Hepatocyte (in vitro differentiated cells): ENCODE measurements at regions not wholly inside any gene's neighbourhood (a gene's known extent, or its start where the extent isn't known, plus 50 kb on each side); places are given as distances from the start of the nearest gene placed in this dataset.

Experiments used
- DNase-seq: peaks from one replicate; pipeline ENCODE4 v3.0.0-alpha.2; 2016; ENCODE audit warnings: low spot score
- H2AFZ ChIP-seq: fragments of 200-600 bp; sonication (generic); 2 replicates; pipeline ENCODE4 v1.6.0; 2016; ENCODE audit warnings: antibody characterized with exemption, mild to moderate bottlenecking
- H3K27ac ChIP-seq: fragments of 200-600 bp; sonication (generic); 2 replicates; pipeline ENCODE4 v1.5.1; 2016; ENCODE audit warnings: mild to moderate bottlenecking
- H3K27me3 ChIP-seq: fragments of 200-600 bp; sonication (generic); 2 replicates; pipeline ENCODE4 v1.6.1; 2016
- H3K36me3 ChIP-seq: fragments of 200-600 bp; sonication (generic); replicated peaks from 2 replicates; pipeline ENCODE4 v1.5.1; 2016; ENCODE audit warnings: low read depth; ENCODE audit not compliant: insufficient read depth
- H3K4me1 ChIP-seq: fragments of 200-600 bp; sonication (generic); 2 replicates; pipeline ENCODE4 v1.5.1; 2016; ENCODE audit warnings: mild to moderate bottlenecking, moderate library complexity; ENCODE audit not compliant: insufficient read depth
- H3K4me2 ChIP-seq: fragments of 200-600 bp; sonication (generic); 2 replicates; pipeline ENCODE4 v1.6.0; 2016
- H3K4me3 ChIP-seq: fragments of 200-600 bp; sonication (generic); 2 replicates; pipeline ENCODE4 v1.5.1; 2016; ENCODE audit warnings: mild to moderate bottlenecking
- H3K79me2 ChIP-seq: fragments of 200-600 bp; sonication (generic); 2 replicates; pipeline ENCODE4 v1.6.0; 2017; ENCODE audit warnings: mild to moderate bottlenecking
- H3K9me2 ChIP-seq: fragments of 200-600 bp; sonication (generic); replicated peaks from 2 replicates; pipeline ENCODE4 v1.6.0; 2017; ENCODE audit warnings: mild to moderate bottlenecking; ENCODE audit not compliant: insufficient read depth
- H3K9me3 ChIP-seq: fragments of 200-600 bp; sonication (generic); 2 replicates; pipeline ENCODE4 v1.5.1; 2016; ENCODE audit warnings: low read depth, mild to moderate bottlenecking
- H4K20me1 ChIP-seq: fragments of 200-600 bp; sonication (generic); 2 replicates; pipeline ENCODE4 v1.6.0; 2016; ENCODE audit warnings: mild to moderate bottlenecking; ENCODE audit not compliant: insufficient read depth, poor library complexity, severe bottlenecking
- CTCF ChIP-seq: fragments of 200-600 bp; sonication (generic); IDR thresholded peaks from 2 replicates; pipeline ENCODE4 v1.5.1; 2016; ENCODE audit warnings: antibody characterized with exemption, mild to moderate bottlenecking; ENCODE audit not compliant: poor library complexity
- EZH2 ChIP-seq: fragments of 200-600 bp; sonication (generic); IDR thresholded peaks from 2 replicates; pipeline ENCODE4 v1.6.1; 2016; ENCODE audit warnings: antibody characterized with exemption, mild to moderate bottlenecking, borderline replicate concordance
- EZH2phosphoT487 ChIP-seq: fragments of 200-600 bp; sonication (generic); IDR thresholded peaks from one replicate; pipeline ENCODE4 v1.6.1; 2018; ENCODE audit warnings: antibody characterized with exemption, mild to moderate bottlenecking, low read depth, moderate library complexity; ENCODE audit not compliant: unreplicated experiment, severe bottlenecking
- WGBS: methylation state at CpG from one replicate; pipeline ENCODE4 v1.1.6; 2016; ENCODE audit warnings: low lambda C conversion rate; ENCODE audit errors: missing lambda C conversion rate; 5-methylcytosine and 5-hydroxymethylcytosine counted together

- Histone ChIP-seq H3K36me3 (no peaks in the 10 kb centered on the region), H4K20me1 (no peaks in the 10 kb centered on the region), H3K9me2 (no peaks in the 10 kb centered on the region), H3K4me2 (no peak overlapping the region), H3K79me2 (no peaks in the 10 kb centered on the region), H3K27ac (no peak overlapping the region), H3K4me1 (peaks cover 5% of the 10 kb centered on the region), H3K9me3 (no peaks in the 10 kb centered on the region), H2AFZ (no peak overlapping the region), H3K27me3 (no peaks in the 10 kb centered on the region), H3K4me3 (no peak overlapping the region)
- no peak for DNase-seq
- TF ChIP-seq EZH2, result no peak
- TF ChIP-seq CTCF, result no peak
- no peak for TF ChIP-seq EZH2phosphoT487
- WGBS, result 85% methylated on average over 2 of the region's 2 CpGs
Measured at GRCh38 chr21:35840949-35841348, 219.4 kb downstream of the SETD4 start.

- Histone ChIP-seq H3K4me2 (no peak overlapping the region), H3K36me3 (no peaks in the 10 kb centered on the region), H4K20me1 (no peaks in the 10 kb centered on the region), H3K27ac (no peak overlapping the region), H3K4me1 (peaks cover 5% of the 10 kb centered on the region), H3K27me3 (no peaks in the 10 kb centered on the region), H3K79me2 (no peaks in the 10 kb centered on the region), H3K4me3 (no peak overlapping the region), H3K9me3 (no peaks in the 10 kb centered on the region), H3K9me2 (no peaks in the 10 kb centered on the region), H2AFZ (no peak overlapping the region)
- 95% methylated on average over 2 of the region's 2 CpGs for WGBS
- TF ChIP-seq CTCF, result peak; percentile 98
- no peak for TF ChIP-seq EZH2phosphoT487
- DNase-seq, result peak; percentile 85
Measured at GRCh38 chr21:35840197-35840799, 220.0 kb downstream of the SETD4 start.

- Histone ChIP-seq H3K9me2 (no peaks in the 10 kb centered on the region), H3K4me3 (no peak overlapping the region), H4K20me1 (no peaks in the 10 kb centered on the region), H3K9me3 (no peaks in the 10 kb centered on the region), H3K36me3 (no peaks in the 10 kb centered on the region), H3K27me3 (no peaks in the 10 kb centered on the region), H3K27ac (no peak overlapping the region), H2AFZ (no peak overlapping the region), H3K4me1 (peaks cover 5% of the 10 kb centered on the region), H3K79me2 (no peaks in the 10 kb centered on the region), H3K4me2 (no peak overlapping the region)
- no peak for TF ChIP-seq EZH2phosphoT487
- TF ChIP-seq CTCF, result no peak
- TF ChIP-seq EZH2, result no peak
- DNase-seq, result no peak
- WGBS, result 95% methylated on average over 7 of the region's 7 CpGs
Measured at GRCh38 chr21:35838987-35839763, 221.2 kb downstream of the SETD4 start.
